AG04450 (cell line): ENCODE measurements at regions not wholly inside any gene's neighbourhood (a gene's known extent, or its start where the extent isn't known, plus 50 kb on each side); places are given as distances from the start of the nearest gene placed in this dataset.

ENCODE experiments used
- CTCF ChIA-PET: fragments of 300-600, 350-600 bp; formaldehyde crosslinking; extraction: SDS; loops from one replicate; lab custom pipeline; 2022; ENCODE audit warnings: antibody characterized with exemption, inconsistent platforms; lab: Charles Lee
- POLR2A ChIA-PET: fragments of 350-600 bp; formaldehyde crosslinking; extraction: SDS; loops from one replicate; lab custom pipeline; 2021; ENCODE audit warnings: antibody characterized with exemption, inconsistent platforms; lab: Yijun Ruan, JAX
- DNase-seq: peaks from one replicate; pipeline ENCODE4 v3.0.0-alpha.2; 2011; ENCODE audit warnings: low read depth, low spot score
- H3K27ac ChIP-seq: one replicate; pipeline ENCODE4 v1.5.1; 2012; ENCODE audit warnings: low read depth, low read length, control low read depth
- H3K27me3 ChIP-seq: one replicate; pipeline ENCODE4 v1.6.0; 2012; ENCODE audit warnings: low read length; ENCODE audit not compliant: control insufficient read depth, insufficient read depth
- H3K4me3 ChIP-seq: 2 replicates; pipeline ENCODE4 v1.5.1; 2011; ENCODE audit warnings: mild to moderate bottlenecking, low read depth, low read length, control low read depth
- H3K9me3 ChIP-seq: 2 replicates; pipeline ENCODE4 v1.5.1; 2012; ENCODE audit warnings: low read length; ENCODE audit not compliant: control insufficient read depth, insufficient read depth
- TF ChIP-seq, protein P1 (sequence below): IDR thresholded peaks from 2 replicates; pipeline ENCODE4 v1.5.1; 2011; ENCODE audit warnings: low read depth, low read length, control low read depth, inconsistent platforms

DNA sequence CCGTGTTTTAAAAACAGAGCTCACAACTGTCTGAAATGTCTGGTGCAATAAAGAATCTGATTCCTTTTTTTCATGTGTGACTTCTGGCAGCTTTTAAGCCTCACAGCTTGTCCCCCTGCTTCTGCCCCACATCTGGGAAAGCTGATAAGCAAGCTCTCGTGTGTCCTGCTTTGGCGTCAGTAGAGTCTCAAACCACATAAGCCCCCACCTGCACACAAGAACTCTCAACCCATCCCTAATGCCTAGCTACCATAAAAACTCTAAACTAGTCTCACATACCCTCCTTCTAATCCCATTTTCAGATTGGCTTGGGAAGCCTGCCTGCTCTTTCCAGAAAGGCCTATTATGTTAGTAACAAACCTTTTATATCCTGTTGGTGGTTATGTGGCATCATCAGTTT is 94.6 kb upstream of the DAB1 start:
- no peak for DNase-seq
- CTCF ChIA-PET, result no interaction called here

DNA sequence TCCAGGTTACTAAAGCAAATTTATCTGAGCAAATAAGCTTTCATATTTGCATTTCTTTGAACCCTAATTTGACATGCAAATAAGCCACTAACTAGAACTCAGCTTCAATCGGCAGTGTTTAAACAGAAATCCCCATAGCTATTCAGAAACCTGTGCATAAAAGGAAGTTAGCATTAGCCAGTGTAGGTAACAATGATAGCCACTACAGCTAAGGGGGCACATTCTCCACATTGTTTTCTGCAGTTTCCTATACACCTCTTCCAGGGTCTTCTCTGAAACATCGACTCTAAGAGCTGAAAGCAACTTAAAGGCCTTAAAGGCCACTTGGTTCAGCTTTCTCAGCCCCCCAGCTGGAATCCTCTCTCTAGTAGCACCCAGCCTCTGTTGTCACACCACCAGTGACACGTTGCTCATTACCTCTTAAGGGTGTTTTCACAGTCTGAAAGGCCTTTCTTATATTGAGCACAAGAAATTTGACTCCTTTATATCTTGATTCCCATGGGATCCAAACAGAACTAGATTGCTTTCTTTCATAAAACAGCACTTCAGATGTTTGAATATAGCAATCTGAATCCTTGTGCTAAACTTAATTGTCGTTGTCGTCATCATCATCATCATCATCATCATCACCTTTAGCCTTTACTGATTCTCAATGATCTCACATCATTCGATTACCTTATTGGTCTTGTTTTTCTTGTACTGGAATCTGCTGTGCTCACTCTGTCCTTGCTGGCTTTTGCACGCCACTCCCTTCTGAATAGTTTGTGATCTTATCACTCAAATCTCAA is 93.9 kb upstream of the DAB1 start:
- H3K4me3 ChIP-seq, result no peak overlapping the region
- CTCF ChIA-PET, result no interaction called here

More for the DNA sequence above, 94.6 kb upstream of the DAB1 start:
- TF ChIP-seq, protein P1, sequence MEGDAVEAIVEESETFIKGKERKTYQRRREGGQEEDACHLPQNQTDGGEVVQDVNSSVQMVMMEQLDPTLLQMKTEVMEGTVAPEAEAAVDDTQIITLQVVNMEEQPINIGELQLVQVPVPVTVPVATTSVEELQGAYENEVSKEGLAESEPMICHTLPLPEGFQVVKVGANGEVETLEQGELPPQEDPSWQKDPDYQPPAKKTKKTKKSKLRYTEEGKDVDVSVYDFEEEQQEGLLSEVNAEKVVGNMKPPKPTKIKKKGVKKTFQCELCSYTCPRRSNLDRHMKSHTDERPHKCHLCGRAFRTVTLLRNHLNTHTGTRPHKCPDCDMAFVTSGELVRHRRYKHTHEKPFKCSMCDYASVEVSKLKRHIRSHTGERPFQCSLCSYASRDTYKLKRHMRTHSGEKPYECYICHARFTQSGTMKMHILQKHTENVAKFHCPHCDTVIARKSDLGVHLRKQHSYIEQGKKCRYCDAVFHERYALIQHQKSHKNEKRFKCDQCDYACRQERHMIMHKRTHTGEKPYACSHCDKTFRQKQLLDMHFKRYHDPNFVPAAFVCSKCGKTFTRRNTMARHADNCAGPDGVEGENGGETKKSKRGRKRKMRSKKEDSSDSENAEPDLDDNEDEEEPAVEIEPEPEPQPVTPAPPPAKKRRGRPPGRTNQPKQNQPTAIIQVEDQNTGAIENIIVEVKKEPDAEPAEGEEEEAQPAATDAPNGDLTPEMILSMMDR, result no peak
- no peaks in the 10 kb centered on the region for H3K9me3 ChIP-seq
- no peak overlapping the region for H3K4me3 ChIP-seq
- no peak overlapping the region for H3K27ac ChIP-seq
- no peaks in the 10 kb centered on the region for H3K27me3 ChIP-seq
- POLR2A ChIA-PET, result no interaction called here

DNA sequence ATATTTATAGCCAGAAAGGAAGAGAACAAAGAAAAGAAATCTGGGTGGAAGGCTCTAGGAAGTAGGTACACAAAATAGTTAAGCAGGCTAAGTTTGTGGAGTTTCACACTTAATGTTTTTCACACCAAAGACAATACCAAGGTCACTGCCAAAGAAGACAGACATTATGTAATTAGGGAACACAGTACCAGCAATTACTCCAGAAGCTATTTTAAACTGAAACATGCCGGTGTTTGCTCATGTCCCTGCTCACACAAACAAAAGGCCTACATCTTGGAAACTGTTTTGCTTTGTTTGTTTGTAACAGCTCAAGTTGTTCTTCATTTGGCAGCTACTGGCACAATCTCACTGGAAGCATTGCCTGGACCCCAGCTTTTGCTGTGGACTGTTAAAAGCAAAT is 88.5 kb upstream of the DAB1 start:
- Histone ChIP-seq H3K27me3 (no peaks in the 10 kb centered on the region), H3K4me3 (no peak overlapping the region), H3K27ac (no peak overlapping the region), H3K9me3 (no peaks in the 10 kb centered on the region)
- CTCF ChIA-PET, result no interaction called here
- DNase-seq, result no peak
- POLR2A ChIA-PET, result no interaction called here
- TF ChIP-seq, protein P1, result no peak

More for the DNA sequence above, 93.9 kb upstream of the DAB1 start:
- Histone ChIP-seq H3K27me3 (no peaks in the 10 kb centered on the region), H3K27ac (no peak overlapping the region), H3K9me3 (no peaks in the 10 kb centered on the region)
- POLR2A ChIA-PET, result no interaction called here
- TF ChIP-seq, protein P1, result no peak
- DNase-seq, result no peak

DNA sequence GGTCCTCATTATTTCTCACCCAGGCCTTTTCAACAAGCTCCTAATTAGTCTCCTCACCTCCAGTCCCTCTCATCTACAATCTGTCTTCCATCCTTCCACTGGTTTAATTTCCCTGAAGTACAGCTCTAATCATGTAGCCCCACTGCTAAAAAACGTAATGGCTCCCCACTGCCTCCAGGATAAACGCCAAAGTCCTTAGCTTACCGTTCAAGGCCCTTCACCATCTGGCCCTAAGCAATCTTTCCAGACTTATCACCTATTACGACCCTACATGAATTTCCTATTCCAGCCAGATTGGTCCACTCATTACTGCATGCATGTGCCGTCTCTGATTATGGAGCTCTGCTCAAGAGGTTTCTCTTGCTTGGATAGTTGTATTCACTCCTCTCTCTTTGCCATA is 83.1 kb upstream of the DAB1 start:
- no peak for DNase-seq
- H3K27me3 ChIP-seq, result no peaks in the 10 kb centered on the region
- ChIA-PET POLR2A (no interaction called here), CTCF (no interaction called here)
- no peak overlapping the region for H3K4me3 ChIP-seq
- H3K27ac ChIP-seq, result no peak overlapping the region
- TF ChIP-seq, protein P1, result no peak
- H3K9me3 ChIP-seq, result no peaks in the 10 kb centered on the region

DNA sequence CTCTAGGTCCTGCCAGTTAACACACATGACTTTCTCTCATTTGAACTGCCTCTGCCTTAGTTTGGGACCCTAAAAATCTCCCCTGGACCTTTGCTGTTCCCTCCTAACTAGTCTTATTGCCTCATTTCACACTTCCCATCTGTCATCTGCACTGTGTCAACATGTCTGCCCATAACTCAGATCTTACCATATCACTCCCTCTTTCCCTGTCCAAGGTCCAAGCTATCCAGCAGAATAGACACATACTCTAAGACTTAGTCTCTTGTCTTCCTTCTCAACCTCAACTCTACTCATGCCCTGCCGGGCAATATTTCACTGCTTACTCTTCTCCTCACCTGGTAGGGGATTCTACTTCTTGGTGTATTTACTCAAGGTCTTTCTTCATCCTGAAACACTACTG is 79.5 kb upstream of the DAB1 start:
- ChIA-PET CTCF (interaction anchor here (1.5 kb wide), 1 partner anchor 11 kb away, joined by 4 read pairs; no protein-coding TSS in a partner anchor), POLR2A (no interaction called here)
- no peak overlapping the region for H3K4me3 ChIP-seq
- no peak for DNase-seq
- peaks cover 2% of the 10 kb centered on the region for H3K27me3 ChIP-seq
- TF ChIP-seq, protein P1, result no peak
- H3K9me3 ChIP-seq, result no peaks in the 10 kb centered on the region
- H3K27ac ChIP-seq, result no peak overlapping the region
